ENCODE measurements at regions not wholly inside any gene's neighbourhood (a gene's known extent, or its start where the extent isn't known, plus 50 kb on each side); places are given as distances from the start of the nearest gene placed in this dataset.

DNA sequence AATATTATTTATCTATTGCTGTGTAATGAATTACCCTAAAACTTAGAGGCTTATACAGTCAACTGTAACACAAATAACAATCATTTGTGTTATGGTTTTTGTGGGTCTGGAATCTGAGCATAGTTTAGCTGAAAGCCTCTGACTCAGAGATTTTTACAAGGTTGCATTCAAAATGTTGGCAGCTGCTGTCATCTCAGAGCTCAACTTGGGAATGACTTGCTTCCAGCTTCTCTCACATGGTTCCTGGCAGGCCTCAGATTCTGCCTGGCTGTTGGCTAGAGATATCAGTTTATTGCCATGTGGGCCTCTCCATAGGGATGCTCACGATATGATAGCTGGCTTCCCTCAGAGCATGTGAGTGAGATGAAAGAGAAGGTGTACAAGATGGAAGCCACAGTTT lies 70.2 kb upstream of the BRWD3 start:
- TF ChIP-seq, protein P1, sequence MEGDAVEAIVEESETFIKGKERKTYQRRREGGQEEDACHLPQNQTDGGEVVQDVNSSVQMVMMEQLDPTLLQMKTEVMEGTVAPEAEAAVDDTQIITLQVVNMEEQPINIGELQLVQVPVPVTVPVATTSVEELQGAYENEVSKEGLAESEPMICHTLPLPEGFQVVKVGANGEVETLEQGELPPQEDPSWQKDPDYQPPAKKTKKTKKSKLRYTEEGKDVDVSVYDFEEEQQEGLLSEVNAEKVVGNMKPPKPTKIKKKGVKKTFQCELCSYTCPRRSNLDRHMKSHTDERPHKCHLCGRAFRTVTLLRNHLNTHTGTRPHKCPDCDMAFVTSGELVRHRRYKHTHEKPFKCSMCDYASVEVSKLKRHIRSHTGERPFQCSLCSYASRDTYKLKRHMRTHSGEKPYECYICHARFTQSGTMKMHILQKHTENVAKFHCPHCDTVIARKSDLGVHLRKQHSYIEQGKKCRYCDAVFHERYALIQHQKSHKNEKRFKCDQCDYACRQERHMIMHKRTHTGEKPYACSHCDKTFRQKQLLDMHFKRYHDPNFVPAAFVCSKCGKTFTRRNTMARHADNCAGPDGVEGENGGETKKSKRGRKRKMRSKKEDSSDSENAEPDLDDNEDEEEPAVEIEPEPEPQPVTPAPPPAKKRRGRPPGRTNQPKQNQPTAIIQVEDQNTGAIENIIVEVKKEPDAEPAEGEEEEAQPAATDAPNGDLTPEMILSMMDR (conservative IDR thresholded peaks at IDR 0.05; ENCODE audit: low read length): no peak
- no peak for TF ChIP-seq EZH2phosphoT487 (IDR thresholded peaks at IDR 0.05; ENCODE audit: borderline replicate concordance, low read depth, low read length)
